Brain microvascular endothelial cell (primary cell): ENCODE measurements at regions not wholly inside any gene's neighbourhood (a gene's known extent, or its start where the extent isn't known, plus 50 kb on each side); places are given as distances from the start of the nearest gene placed in this dataset.

Experiments
- DNase-seq: peaks from one replicate; pipeline ENCODE4 v3.0.0-alpha.2; 2020
- H3K27ac ChIP-seq: fragments of 250-450 bp; sonication (Bioruptor Pico); 2 replicates; pipeline ENCODE4 v1.5.1; 2020; ENCODE audit warnings: mild to moderate bottlenecking, moderate library complexity
- H3K27me3 ChIP-seq: fragments of 250-450 bp; sonication (Bioruptor Pico); replicated peaks from 2 replicates; pipeline ENCODE4 v1.5.1; 2020; ENCODE audit warnings: mild to moderate bottlenecking
- H3K36me3 ChIP-seq: fragments of 250-450 bp; sonication (Bioruptor Pico); replicated peaks from 2 replicates; pipeline ENCODE4 v1.5.1; 2020; ENCODE audit warnings: mild to moderate bottlenecking
- H3K4me3 ChIP-seq: 2 replicates; pipeline ENCODE4 v1.5.1; 2011; ENCODE audit warnings: low read depth, mild to moderate bottlenecking, control low read depth, low read length, moderate library complexity
- CTCF ChIP-seq: IDR thresholded peaks from 2 replicates; pipeline ENCODE4 v1.5.1; 2011; ENCODE audit warnings: low read depth, mild to moderate bottlenecking, moderate library complexity, low read length, control low read depth, inconsistent platforms; ENCODE audit errors: missing control alignments
- in situ Hi-C: cut with HindIII; loops from 2 replicates; pipeline ENCODE4 v1.10.0; 2017; ENCODE audit warnings: low sequenced_read_pairs, low pct_ligation_motif_present

GRCh38 chr5:174984863-174985262 is 260.5 kb downstream of the MSX2 start:
- H3K27ac ChIP-seq = no peak overlapping the region
- no peaks in the 10 kb centered on the region for H3K36me3 ChIP-seq
- no peak overlapping the region for H3K4me3 ChIP-seq
- in situ Hi-C loops = no loop called here
- no peaks in the 10 kb centered on the region for H3K27me3 ChIP-seq
- DNase-seq = no peak
- TF ChIP-seq CTCF = no peak

DNA sequence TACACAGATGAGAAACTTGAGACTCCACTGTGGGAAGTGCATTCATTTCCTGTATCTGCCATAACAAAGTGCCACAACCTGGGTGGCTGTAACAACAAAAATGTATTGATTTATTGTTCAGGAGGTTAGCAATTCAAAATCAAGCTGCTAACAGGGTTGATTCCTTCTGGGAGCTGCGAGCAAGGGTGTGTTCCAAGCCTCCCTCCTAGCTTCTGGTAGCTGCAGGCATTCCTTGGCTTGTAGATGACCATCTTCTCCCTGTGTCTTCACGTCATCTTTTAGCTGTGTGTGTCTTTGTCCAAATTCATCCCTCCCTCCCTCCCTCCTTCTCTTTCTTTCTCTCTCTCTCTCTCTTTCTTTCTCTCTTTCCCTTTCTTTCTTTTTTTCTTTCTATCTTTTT is 258.1 kb downstream of the MSX2 start:
- H3K27ac ChIP-seq = no peak overlapping the region
- no peaks in the 10 kb centered on the region for H3K27me3 ChIP-seq
- TF ChIP-seq CTCF = no peak
- no peak overlapping the region for H3K4me3 ChIP-seq
- H3K36me3 ChIP-seq = no peaks in the 10 kb centered on the region
- in situ Hi-C loops = no loop called here
- DNase-seq = no peak

- in situ Hi-C loops = no loop called here
- DNase-seq = no peak
- Histone ChIP-seq H3K36me3 (no peaks in the 10 kb centered on the region), H3K27ac (no peak overlapping the region), H3K27me3 (no peaks in the 10 kb centered on the region), H3K4me3 (no peak overlapping the region)
- no peak for TF ChIP-seq CTCF
These were observed 257.0 kb downstream of the MSX2 start for GRCh38 chr5:174981416-174981815.

GRCh38 chr5:174980952-174981351 is 256.6 kb downstream of the MSX2 start:
- TF ChIP-seq CTCF = no peak
- Histone ChIP-seq H3K27ac (no peak overlapping the region), H3K36me3 (no peaks in the 10 kb centered on the region), H3K4me3 (no peak overlapping the region), H3K27me3 (no peaks in the 10 kb centered on the region)
- in situ Hi-C loops = no loop called here
- DNase-seq = no peak

DNA sequence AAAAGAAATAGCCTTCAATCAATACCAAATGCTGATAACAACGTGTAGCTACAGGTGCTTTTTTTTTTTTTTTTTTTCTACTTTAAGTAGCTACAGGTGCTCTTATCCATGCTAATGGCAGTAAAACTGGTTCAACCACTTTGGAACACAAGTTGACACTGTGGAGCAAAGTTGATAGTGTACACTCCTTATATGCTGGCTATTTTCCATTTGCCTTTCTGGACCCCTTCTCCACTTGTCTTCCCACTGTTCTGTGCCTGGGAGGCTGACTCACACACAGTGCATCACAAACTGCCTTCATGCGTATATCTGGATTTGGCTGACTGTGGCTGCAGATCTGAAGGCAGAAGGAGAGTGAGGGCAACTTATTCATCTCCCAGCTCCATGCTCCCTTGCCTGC is 247.9 kb downstream of the MSX2 start:
- Histone ChIP-seq H3K36me3 (no peaks in the 10 kb centered on the region), H3K27me3 (no peaks in the 10 kb centered on the region), H3K4me3 (no peak overlapping the region), H3K27ac (no peak overlapping the region)
- no peak for TF ChIP-seq CTCF
- no peak for DNase-seq
- in situ Hi-C loops = loop anchor here (25.0 kb wide), 1 partner anchor 490 kb away; no protein-coding TSS in a partner anchor

GRCh38 chr5:174971210-174971609 is 246.8 kb downstream of the MSX2 start:
- H3K4me3 ChIP-seq = no peak overlapping the region
- H3K27me3 ChIP-seq = no peaks in the 10 kb centered on the region
- TF ChIP-seq CTCF = no peak
- no peak overlapping the region for H3K27ac ChIP-seq
- H3K36me3 ChIP-seq = no peaks in the 10 kb centered on the region
- in situ Hi-C loops = loop anchor here (25.0 kb wide), 1 partner anchor 491 kb away; no protein-coding TSS in a partner anchor
- DNase-seq = no peak
